A673 (cell line): ENCODE measurements at regions not wholly inside any gene's neighbourhood (a gene's known extent, or its start where the extent isn't known, plus 50 kb on each side); places are given as distances from the start of the nearest gene placed in this dataset.

Experiments
- EZH2 ChIP-seq: fragments of 200-600 bp; sonication (generic); IDR thresholded peaks from 2 replicates; pipeline ENCODE4 v1.6.1; 2017; ENCODE audit warnings: borderline replicate concordance, low read depth, mild to moderate bottlenecking, mixed read lengths, antibody characterized with exemption, low read length; ENCODE audit not compliant: poor library complexity, severe bottlenecking
- TF ChIP-seq, protein P1 (sequence below): fragments of 300-800, 200-600 bp; sonication (generic); conservative IDR thresholded peaks from 2 replicates; pipeline ENCODE4 v1.5.1; 2017; ENCODE audit warnings: low read depth, mild to moderate bottlenecking, antibody characterized with exemption, low read length, moderate library complexity, mixed read lengths

DNA sequence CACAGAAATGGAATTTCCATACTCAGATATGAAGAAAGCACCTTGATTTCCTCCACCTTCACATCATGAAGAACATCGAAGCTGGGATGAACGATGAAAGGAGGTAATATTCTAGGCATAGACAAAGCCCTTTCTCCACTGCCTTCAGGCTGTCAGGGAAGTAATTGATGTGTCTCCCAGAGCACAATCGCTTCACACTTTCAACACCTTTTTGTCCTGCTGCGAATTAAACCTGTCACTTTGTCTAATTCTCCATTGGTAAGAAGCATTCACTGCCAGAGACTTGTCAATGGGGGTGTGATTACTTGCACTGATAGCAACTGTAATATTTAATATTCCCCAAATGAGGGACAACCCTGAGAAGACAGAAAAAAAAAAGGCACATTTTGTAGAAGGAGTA, 260.1 kb downstream of the ETS1 start:
- TF ChIP-seq, protein P1, sequence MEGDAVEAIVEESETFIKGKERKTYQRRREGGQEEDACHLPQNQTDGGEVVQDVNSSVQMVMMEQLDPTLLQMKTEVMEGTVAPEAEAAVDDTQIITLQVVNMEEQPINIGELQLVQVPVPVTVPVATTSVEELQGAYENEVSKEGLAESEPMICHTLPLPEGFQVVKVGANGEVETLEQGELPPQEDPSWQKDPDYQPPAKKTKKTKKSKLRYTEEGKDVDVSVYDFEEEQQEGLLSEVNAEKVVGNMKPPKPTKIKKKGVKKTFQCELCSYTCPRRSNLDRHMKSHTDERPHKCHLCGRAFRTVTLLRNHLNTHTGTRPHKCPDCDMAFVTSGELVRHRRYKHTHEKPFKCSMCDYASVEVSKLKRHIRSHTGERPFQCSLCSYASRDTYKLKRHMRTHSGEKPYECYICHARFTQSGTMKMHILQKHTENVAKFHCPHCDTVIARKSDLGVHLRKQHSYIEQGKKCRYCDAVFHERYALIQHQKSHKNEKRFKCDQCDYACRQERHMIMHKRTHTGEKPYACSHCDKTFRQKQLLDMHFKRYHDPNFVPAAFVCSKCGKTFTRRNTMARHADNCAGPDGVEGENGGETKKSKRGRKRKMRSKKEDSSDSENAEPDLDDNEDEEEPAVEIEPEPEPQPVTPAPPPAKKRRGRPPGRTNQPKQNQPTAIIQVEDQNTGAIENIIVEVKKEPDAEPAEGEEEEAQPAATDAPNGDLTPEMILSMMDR: no peak
- no peak for TF ChIP-seq EZH2
